Epithelial cell of esophagus (primary cell): ENCODE measurements at regions not wholly inside any gene's neighbourhood (a gene's known extent, or its start where the extent isn't known, plus 50 kb on each side); places are given as distances from the start of the nearest gene placed in this dataset.

ENCODE experiments used
- DNase-seq: peaks from one replicate; pipeline ENCODE4 v3.0.0; 2010; ENCODE audit warnings: low read depth
- H3K4me3 ChIP-seq: 2 replicates; pipeline ENCODE4 v1.5.1; 2011; ENCODE audit warnings: mild to moderate bottlenecking, low read length, control low read depth
- CTCF ChIP-seq: IDR thresholded peaks from 2 replicates; pipeline ENCODE4 v1.5.1; 2011; ENCODE audit warnings: low read depth, mild to moderate bottlenecking, low read length, control low read depth, inconsistent platforms; ENCODE audit not compliant: insufficient read depth; ENCODE audit errors: missing control alignments

GRCh38 chr5:112083623-112084022 is 326.6 kb upstream of the NREP start:
- H3K4me3 ChIP-seq: no peak overlapping the region
- DNase-seq: no peak
- TF ChIP-seq CTCF: no peak

GRCh38 chr5:112077180-112077579 is 320.2 kb upstream of the NREP start:
- no peak for DNase-seq
- H3K4me3 ChIP-seq: no peak overlapping the region
- TF ChIP-seq CTCF: no peak

- no peak overlapping the region for H3K4me3 ChIP-seq
- peak; percentile 36 for DNase-seq
- TF ChIP-seq CTCF: no peak
These were observed 313.0 kb upstream of the NREP start for GRCh38 chr5:112070022-112070421.

GRCh38 chr5:112069329-112069728 is 312.3 kb upstream of the NREP start:
- no peak overlapping the region for H3K4me3 ChIP-seq
- DNase-seq: no peak
- no peak for TF ChIP-seq CTCF

- no peak for DNase-seq
- no peak overlapping the region for H3K4me3 ChIP-seq
- TF ChIP-seq CTCF: no peak
These were observed 311.6 kb upstream of the NREP start for GRCh38 chr5:112068593-112068992.

GRCh38 chr5:112065781-112066180 is 308.8 kb upstream of the NREP start:
- no peak overlapping the region for H3K4me3 ChIP-seq
- TF ChIP-seq CTCF: no peak
- no peak for DNase-seq

GRCh38 chr5:112064956-112065355 is 308.0 kb upstream of the NREP start:
- DNase-seq: no peak
- TF ChIP-seq CTCF: no peak
- no peak overlapping the region for H3K4me3 ChIP-seq
